GM19351 (cell line): ENCODE measurements at regions not wholly inside any gene's neighbourhood (a gene's known extent, or its start where the extent isn't known, plus 50 kb on each side); places are given as distances from the start of the nearest gene placed in this dataset.

Experiments
- ATAC-seq: cut with Tn5 transposase; IDR thresholded peaks from one replicate; pipeline ENCODE4 v1.9.1; 2021; ENCODE audit warnings: mild to moderate bottlenecking, moderate library complexity; ENCODE audit not compliant: unreplicated experiment

DNA sequence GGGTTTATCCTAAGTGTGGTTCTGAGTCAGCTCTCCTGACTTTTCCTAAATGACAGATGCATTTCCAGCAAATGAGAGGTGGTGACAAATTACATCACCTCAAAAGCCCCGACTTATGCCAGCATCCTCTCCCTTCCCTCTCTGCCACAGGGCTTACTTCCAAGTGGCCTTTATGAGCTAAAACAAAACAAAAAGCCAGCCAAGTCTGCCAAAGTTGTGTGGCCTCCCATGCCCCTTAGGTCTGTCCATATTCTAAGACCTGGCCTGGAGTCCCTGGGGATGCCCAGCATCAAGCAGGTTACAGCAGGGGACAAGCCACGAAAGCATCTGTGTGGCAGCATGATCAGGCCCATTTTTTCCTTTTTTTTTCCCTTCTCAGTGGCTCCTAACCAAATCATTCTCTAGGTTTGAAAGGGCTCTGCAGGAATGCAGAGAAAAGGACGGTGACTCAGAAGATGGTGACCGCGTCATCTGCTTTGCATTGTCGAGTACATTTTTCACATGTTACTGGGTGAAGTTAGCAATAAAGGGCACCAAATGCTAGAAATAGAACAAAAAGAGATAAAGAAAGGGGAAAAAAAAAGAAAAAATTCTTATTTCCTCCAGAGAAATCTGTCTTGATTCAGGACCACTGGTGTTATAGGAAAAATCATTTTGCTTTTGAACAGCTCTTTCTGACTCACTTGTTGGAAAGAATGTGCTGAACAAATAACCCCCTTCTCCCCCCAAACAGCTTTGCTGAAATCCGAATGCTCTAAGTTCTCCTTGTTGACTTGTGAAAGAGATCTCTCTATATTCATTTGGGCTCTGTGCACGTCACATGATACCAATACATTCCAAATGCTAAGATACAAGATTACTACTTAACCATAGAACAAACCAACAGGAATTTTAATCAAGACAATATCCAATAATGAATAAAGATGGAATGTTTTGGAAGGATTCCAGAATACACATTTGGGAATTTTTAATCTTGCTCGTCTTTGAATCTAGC lies 178.7 kb downstream of the EN1 start:
- no peak for ATAC-seq

GRCh38 chr2:118667964-118668363 lies 179.5 kb downstream of the EN1 start:
- ATAC-seq, result no peak

DNA sequence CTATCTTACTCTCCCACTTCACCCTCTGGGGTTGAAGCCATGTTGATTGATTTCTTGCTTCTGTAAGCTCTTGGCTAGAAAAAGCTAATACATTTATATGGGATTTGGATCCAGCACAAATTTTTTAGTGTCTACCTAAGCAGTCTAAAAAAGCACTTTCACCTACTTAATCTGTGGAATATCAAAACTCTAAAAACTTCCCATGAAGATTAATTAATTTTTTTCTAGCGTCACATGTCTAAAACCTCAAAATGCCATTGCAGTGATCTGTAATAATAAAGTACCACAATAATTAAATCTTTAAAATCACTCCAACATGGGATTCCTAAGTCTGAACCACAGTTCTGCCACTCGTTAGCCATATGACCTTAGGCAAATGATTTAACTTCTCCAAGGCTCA lies 180.1 kb downstream of the EN1 start:
- ATAC-seq, result no peak

GRCh38 chr2:118665784-118666529 lies 181.5 kb downstream of the EN1 start:
- no peak for ATAC-seq

DNA sequence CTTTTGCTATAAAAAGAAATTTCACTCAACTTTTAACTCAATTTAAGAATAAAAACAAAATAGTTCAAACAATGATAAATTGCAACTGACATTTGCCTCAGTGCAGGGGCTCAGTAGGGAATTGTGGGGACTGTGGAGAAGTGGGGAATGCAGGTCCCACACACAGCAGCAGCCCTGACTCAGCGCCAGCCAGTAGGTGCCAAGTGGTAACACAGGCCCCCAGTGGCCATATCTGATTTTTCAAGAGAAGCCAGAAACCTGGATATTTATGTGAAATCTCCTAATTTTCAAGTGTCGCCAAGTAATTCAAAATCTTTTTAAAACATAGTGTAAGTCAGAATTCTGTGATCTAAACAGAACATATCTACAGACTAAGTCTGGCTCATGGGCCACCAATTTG lies 186.3 kb downstream of the EN1 start:
- ATAC-seq, result no peak

GRCh38 chr2:118658596-118659198 lies 188.8 kb downstream of the EN1 start:
- ATAC-seq, result no peak

DNA sequence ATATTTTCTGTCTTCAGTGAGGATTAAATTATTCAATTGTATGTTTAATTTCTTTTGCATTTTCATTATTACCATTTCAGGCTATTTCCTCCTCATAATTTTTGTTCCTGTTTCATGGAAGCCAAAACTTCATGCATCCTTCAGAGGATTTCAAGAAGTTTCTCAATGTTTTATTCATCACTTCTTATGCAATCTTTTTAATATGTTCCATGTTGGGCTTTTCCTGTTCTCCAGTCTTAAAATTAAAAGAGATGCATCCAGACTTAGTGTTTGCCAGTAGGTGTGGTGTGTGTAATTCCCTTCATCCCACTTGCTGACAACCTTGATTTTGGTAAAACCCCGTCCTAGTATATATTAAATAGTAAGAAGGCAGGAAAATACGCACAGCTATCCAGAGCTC lies 190.0 kb downstream of the EN1 start:
- ATAC-seq, result no peak

- no peak for ATAC-seq
Observed at GRCh38 chr2:118654945-118655344, 192.5 kb downstream of the EN1 start.

DNA sequence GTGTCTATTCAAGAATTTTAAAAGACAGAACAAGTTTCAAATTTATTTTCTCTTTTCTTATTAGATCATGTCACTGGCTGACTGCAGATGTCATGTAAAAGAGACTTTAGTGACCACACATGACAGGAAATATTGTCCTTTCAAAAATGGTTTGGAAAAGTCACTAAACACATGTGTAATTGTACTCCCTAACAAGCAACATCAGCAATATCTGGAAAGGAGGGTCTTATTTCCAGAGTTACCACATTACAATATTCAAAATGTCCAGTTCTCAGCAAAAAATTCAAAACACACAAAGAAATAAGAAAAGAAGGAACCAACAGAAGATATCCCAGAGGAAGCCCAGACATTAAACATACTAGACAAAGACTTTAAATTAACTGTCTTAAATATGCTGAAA lies 197.1 kb downstream of the EN1 start:
- no peak for ATAC-seq

- ATAC-seq, result no peak
Observed at GRCh38 chr2:118645876-118646275, 201.6 kb downstream of the EN1 start.

- no peak for ATAC-seq
Observed at GRCh38 chr2:118644190-118644589, 203.3 kb downstream of the EN1 start.

DNA sequence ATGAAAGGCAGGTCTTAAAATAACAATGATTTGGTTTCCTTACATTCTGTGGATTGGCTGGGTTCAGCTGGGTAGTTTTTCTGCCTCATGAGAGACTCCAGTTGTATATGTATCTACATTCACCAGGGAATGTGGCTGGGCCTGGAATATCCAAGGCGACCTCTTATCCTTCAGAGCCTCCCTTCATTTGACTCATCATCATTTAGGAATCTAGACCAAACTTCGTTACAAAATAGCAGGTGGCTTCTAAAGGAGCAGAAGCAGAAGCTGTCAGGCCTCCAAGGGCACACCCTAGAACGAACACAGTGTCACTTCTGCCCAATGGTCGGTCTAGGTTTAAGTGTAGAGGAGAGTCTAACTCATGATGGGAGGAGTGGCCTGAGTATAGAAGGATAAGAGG lies 204.2 kb downstream of the EN1 start:
- ATAC-seq, result no peak

- no peak for ATAC-seq
Observed at GRCh38 chr2:118642501-118642900, 204.9 kb downstream of the EN1 start.

- no peak for ATAC-seq
Observed at GRCh38 chr2:118641711-118642110, 205.7 kb downstream of the EN1 start.

DNA sequence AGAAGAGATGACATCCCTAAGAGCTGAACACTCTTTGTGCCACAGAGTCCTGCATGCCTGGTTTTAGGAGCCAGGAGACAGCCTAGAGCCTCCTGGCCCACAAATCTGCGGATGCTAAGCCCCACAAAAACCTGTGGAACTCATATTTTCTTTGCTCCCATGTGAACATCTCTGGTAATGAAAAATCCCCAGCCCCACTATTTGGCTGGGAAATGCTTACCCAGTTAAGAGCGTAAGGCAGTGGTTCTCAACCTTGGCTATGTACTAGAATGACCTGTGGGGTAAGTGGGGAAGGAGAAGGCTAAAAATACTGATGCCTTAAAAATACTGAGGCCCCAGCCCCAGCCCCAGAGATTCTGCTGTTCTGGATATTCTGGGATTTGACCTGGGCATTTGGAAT lies 208.1 kb downstream of the EN1 start:
- no peak for ATAC-seq

DNA sequence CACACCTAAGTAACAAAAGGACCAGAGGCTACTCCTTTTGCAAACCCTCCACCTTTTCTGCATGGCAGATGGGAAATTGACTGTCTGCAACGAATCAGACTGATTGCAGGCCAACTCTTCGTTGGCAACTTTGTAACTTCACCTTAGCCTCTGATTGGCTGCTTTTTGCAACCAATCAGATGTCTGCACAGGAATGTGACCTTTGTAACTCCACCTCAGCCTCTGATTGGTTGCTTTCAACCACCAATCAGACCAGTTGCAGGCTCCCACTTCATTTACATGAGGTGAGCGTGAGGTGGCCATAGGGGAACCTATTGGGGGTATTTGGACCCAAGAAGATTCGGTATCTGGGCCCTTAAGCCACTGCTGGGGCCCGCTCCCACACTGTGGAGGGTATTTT lies 209.0 kb downstream of the EN1 start:
- no peak for ATAC-seq

DNA sequence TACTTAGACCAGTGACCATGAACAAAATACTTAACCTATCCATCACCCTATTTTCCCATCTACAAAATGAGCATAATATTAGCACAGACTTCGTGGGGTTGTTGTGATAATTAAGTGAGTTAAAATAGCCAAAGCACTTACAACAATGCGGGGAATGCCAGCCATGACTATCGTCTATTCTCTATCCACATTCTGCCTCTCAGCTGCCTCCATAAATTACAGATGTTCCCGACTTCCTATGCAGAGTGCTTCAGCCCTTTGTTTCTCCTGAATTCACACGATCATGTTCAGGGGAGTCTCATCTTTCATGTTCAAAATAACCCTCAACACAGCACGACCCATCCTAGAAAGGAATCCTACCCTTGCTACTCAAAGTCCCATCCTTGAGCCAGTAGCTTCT lies 211.6 kb downstream of the EN1 start:
- ATAC-seq, result no peak

GRCh38 chr2:118634876-118635275 lies 212.6 kb downstream of the EN1 start:
- ATAC-seq, result no peak

DNA sequence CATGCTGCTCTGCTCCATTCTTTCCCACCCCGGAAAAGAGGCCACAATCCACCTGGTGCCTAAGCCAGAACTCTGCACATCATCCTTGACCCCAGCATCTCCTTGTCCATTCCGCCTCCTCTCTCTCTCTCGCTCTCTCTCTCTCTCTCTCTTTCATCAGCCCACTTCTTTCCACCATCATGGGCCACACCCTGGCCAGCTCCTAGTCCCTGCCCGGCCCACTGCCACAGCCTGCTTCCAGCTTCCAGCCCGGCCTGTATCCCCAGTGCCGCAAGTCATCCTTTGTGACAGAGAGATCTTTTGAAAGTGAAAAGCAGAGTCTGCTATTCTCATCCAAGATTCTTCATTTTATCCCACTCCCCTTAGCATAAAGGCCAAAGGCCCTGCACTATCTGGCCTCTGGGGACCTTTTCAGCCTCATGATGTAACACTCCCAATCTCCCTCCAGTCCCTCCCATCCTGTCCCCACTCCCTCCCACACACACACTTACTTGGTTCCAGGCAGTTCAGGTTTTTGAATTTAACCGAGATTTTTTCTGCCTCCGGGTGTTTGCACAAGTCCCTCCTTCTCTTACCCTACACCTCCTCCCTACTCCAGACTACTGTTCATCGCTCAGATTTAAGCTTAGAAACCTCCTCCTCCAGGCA lies 214.0 kb downstream of the EN1 start:
- no peak for ATAC-seq

DNA sequence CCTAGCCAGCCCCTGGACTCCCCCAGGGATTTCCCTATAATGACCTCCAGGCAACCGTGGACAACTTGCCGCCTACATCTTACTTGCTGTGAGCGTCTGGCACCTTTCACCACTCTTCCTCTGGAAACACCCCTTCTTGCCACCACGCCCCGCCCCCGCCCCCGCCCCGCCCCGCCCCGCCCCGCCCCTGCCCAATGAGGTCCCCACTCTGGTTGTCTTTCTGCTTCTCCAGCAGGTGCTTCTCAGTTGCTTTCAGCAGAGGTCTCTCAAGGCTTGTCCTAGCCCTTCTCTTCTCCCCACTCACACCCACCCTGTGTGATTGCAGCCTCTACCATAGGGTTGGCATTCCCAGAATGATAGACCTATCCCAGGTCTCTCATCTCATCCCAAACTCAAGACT lies 214.5 kb downstream of the EN1 start:
- no peak for ATAC-seq

DNA sequence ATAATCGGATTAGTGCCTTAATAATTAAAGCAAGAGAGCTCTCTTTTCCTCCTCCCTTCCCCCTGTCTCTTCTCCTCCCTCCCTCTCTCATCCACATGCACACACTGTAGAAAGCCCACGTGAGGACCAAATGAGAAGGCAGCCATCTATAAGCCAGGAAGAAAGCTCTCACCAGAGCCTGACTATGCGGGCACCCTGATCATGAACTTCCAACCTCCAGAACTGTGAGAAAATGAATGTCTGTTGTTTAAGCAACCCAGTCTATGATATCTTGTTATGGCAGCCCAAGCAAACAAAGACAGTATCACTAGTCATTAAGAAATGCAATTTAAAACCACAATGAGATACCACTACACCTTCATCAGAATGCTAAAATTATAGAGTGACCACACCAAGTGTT lies 220.3 kb downstream of the EN1 start:
- no peak for ATAC-seq
